HG03432 (cell line): ENCODE measurements at regions not wholly inside any gene's neighbourhood (a gene's known extent, or its start where the extent isn't known, plus 50 kb on each side); places are given as distances from the start of the nearest gene placed in this dataset.
A peak's percentile ranks its signal among the peaks of the same experiment; 100 is the strongest.
"Not testable (repeated sequence)": the region's sequence is repeated elsewhere in the genome, so short reads cannot be mapped to it uniquely, and the experiment has no call there.

Experiments
- ATAC-seq: cut with Tn5 transposase; IDR thresholded peaks from one replicate; pipeline ENCODE4 v1.9.1; 2021; ENCODE audit warnings: mild to moderate bottlenecking, moderate library complexity; ENCODE audit not compliant: unreplicated experiment

DNA sequence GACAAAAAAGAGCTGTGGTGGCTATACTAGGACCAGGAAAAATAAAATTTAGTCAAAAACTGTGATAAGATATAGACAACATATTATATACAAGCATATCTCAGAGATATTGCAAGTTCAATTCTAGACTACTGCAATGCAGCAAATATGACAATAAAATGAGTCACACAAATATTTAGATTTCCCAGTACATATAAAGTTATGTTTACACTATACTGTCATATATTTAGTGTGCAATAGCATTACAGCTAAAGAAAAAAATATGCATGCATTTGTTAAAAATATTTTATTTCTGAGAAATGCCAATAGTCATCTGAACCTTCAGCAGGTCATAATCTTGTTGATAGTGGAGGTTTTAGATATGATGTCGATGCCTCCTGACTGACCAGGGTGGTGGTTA lies 72.1 kb downstream of the AKR1C4 start:
- no peak for ATAC-seq

DNA sequence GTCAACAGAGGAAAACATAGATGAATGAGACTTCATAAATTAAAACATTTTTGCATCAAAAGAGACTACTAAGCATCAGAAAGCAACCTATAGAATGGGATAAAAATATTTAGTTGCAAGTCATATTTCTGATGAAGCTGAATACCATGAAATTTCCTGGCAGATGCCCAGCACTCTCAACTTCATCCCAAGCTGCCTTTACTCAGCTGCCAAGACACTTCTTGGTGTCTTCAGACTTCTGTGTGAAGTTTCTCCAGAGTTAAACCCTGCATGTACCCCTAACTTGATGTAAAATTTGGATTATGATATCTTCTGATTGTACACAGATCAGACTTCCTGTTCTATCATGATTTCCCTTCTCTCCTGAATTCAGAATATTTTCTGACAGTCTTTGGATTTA lies 73.2 kb downstream of the AKR1C4 start:
- no peak for ATAC-seq

DNA sequence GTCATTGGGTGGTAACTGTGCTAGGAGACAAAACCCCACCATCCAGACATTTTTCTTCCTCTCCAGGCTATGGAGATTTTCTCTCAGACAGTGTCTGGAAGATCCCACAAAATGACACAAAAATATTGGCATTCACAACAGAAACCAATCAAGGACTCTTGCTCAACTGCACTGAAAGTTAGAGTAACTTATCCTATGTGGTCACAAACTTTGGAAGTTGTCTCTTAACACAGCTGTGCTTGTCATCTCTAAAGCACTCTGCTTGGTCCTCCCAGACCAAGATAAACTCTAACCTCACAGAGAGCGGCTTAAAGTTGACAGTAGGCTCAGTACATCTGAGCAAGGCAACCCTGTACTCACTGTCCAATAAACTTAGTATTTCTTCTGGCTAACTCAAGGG lies 74.9 kb downstream of the AKR1C4 start:
- ATAC-seq, result no peak

DNA sequence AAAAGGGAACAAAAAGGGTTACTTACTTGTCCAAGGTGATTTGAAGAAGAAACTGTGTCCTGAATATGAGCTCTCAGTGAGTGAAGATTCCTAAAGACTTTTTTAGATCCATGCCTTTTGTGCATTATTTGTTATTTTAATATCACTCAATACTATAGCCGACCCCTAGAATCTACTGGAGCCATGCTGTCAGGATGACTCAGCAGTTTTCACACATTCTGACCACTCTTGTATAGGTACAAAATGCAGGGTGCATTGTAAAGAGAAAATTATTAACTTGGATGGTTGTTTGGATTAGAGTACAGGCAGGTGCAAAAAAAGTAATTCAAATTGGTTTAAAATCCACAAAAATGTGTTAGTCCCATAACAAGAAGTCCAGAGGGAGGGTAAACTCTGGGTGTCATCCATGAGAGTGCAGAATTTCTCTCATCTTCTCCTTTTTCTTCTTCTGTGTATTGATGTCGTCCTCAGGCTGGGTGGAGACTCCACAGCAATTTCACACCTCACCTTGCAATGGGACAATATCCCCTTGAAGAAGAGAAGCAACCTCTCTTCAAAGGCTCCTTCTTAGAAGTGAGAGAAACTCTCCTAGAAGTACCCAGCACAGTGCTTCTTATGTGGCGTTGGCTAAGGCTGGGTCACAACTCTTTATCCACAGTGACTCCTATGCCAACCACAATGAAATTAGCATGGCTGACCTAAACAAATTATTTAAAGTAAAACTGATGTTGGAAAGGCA lies 75.6 kb downstream of the AKR1C4 start:
- ATAC-seq, result no peak

DNA sequence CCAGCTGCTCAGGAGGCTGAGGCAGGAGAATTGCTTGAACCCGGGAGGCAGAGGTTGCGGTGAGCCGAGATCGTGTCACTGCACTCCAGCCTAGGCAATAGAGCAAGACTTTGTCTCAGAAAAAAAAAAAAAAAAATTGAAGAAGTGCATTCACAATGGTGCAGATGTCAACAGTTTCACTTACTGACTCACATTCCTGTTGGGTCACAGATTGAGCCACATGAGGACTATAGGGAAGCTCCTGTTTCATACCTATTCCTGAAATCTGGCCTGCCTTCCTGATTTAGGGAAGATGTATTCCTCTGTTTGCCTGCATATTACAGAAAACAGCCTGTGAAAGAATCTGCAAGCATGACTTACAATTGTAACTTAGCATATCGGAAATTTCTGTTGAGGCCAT lies 78.2 kb downstream of the AKR1C4 start:
- ATAC-seq, result no peak

DNA sequence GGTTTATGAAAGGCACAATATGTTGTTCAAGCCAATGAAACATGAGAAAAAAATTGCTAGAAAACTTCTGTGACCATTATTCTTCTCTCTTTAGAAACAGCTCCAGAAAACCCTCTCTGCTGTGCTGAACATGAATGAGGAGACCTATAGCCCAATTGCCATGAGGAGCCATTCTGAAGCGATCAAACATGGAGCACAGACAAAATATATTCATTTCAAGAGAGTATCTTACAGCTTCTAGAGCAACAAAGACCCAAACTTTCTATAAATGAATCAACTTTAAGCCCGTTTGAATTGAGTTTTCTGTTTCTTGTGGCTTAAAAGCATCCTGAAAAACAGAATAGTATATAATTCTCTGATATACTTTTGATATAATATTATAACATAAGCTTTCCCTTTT lies 83.4 kb upstream of the UCN3 start:
- ATAC-seq, result no peak

DNA sequence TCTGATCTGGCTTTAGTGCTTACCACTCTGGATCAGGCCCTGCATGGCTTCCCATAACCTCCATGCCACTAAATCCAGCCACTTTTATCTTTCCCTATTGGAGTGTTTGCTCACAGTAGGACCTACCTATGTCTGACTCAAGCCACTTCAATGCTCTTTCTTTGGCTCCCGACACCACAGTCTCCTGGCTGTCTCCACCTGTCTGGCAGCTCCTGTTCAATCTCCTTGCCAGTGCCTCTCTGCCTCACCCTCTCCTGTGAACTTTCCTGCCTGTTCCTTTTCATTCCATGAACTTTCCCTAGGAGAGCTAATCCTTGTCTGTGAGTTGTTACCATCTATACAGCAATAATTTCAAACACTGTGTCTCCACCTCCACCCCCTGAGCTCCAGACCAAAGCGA lies 82.6 kb upstream of the UCN3 start:
- ATAC-seq, result no peak

DNA sequence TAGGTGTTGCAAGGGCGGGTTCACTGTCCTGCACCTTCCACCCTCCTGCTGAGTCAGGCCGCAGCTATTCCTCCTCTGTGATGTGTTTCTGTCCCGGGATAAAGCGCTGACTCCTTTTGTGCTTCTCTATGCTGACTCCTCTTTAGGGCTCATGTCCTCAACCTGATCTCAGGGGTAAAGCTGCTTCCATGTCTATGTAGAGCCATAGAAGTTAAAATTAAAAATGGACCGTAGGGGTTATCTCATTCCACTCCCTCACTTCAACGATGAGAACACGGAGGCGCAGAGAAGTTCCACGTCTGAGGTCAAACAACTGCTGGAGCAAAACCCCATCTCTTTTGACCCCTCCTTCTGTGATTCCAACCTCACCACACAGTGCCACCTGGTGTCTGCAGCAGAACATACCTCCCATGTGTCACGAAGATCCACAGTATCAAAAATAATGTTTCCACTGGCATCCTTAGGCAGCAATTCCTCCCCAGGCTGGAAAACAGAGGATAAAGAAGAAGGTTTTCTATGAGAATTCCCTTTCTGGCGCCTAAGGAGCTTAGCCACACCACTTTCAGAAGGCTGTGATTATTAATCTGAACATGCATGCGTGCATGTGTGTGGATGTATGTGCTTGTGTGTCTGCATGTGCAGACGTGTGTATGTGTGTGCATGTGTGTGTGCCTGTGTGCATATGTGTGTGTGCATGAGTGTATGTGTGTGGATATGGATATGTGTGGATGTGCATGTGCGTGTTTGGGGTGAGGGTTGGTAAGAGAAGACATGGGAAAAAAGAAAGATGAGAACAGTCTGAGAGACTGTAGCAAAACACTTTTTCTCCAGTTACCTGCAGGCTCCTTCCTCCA lies 81.2 kb upstream of the UCN3 start:
- ATAC-seq, result peak; percentile 81

DNA sequence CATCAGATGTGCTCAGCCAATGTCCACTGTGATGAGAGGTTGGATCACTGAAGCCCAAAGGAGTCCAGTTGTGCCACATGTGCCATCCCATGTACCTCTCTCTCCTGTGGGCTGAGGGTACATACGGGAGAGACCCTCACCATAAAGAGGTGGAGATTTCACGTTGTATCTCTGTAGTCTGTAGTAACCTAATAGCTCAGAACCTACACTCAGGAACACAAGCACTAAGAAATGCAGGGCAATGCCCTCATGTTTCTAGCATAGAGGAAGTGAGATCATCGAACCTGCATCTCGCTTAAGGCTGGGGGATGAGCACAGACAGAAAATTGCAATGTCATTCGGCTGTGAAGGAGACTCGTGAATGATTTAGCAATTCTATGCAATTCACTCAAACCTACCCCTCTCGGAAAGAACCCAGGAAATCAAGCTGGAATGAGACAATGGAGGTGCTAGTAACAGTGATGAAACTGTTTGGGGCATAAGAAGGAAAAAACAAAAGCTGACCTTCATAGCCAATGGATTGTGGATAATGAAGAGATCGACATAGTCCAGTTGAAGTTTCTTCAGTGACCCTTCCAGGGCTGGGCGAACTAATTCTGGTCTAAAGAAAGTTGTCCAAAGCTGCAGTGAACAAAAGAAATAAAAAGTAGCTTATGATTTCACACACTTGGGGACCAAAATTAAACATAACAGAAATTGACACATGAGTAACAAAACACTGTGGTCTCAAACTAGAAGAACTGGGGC lies 80.3 kb upstream of the UCN3 start:
- peak; percentile 72 for ATAC-seq

DNA sequence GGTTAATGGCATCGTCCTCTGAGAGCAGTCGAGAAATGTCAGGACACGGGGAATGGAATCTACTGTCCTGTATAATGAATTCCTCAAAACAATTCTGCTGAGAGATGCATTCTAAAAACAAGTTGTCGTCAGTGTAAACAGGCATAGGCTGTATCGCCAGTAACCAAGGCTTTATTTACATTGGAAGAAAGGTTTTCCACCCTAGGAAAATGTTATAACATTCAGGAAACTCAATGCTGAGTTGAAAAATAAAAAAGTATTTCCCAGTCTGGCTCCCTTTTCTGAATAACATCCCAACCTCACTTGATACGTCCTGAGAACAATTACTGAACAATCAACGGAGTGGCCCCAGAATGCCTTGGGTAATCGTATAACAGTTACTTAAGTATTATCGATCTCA lies 79.6 kb upstream of the UCN3 start:
- ATAC-seq, result no peak

DNA sequence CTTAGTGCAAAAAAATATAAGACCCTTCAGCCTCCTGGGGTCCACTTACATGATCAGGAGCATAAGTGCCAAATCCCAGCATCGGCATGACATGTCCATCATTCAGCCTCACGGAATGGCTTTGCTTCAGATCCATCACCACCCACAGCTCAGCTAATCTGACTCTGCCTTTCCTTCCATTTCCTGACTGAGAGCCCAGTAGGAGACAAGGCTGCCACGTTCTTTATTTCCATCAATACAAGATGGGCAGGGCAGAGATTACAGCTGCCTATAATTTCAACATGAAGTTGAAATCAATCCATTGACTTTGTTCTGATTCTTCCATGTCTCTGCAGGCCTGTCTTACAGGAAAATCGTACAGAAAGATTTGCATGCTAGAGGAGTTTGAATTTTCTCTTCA lies 76.4 kb upstream of the UCN3 start:
- ATAC-seq, result no peak

DNA sequence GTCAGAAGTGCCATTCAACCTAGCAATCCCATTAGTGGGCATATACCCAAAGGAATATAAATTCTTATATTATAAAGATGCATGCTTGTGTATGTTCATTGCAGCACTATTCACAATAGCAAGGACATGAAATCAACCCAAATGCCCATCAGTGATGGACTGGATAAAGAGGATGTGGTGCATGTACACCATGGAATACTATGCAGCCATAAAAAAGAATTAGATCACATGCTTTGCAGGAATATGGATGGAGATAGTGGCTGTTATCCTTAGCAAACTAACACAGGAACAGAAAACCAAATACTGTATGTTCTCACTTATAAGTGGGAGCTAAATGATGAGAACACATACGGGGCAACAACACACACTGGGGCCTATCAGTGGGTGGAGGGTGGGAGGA lies 75.5 kb upstream of the UCN3 start:
- ATAC-seq, result not testable (repeated sequence)

DNA sequence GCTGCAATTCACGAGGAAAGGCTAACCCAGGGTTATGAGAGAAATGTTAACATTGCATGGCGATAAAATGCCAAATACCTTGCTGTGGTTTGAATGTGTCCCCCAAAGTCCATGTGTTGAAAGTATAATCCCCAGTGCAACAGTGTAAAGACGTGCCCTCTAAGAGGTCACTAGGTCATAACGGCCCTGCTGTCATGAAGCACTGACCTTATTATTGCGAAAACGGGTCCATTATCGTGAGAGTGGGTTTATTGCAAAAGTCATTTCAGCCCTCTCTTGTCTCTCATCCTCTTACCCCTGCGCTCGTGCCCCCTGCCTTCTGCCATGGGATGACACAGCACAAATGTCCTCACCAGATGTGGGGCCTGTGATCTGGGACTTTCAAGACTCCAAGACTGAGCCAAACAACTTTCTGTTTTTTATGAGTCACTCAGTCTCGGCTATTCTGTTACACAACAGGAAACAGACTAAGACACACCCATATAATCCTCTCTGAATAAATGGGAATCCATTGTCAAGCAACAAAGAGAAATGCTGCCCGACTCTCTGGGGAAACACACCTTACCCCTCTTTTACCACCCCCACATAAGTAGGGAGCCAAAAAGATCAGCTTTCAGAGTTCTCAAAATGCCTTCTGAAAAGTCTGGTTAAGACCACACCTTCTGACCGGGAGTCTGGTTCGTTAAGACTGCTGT lies 73.1 kb upstream of the UCN3 start:
- peak; percentile 67 for ATAC-seq

DNA sequence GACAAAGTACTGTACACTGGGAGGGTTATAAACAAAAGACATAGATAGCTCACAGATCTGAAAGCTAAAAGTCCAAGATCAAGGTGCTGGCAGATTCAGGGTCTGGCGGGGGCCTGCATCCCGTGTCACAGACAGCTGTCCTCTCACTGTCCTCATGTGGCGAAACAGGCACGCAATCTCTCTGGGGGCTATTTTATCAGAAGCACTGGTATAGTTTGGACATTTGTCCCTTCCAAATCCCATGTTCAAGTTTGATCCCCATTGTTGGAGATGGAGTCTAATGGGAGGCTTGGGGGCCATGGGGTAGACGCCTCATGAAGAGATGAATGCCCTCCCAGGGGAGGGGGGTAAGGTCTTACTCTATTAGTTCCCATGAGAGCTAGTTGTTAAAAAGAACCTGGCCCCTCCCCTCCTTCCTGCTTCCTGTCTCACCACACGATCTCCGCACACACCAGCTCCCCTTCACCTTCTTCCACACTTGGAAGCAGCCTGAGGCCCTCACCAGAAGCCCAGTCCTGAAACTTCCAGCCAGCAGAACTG lies 72.5 kb upstream of the UCN3 start:
- no peak for ATAC-seq

DNA sequence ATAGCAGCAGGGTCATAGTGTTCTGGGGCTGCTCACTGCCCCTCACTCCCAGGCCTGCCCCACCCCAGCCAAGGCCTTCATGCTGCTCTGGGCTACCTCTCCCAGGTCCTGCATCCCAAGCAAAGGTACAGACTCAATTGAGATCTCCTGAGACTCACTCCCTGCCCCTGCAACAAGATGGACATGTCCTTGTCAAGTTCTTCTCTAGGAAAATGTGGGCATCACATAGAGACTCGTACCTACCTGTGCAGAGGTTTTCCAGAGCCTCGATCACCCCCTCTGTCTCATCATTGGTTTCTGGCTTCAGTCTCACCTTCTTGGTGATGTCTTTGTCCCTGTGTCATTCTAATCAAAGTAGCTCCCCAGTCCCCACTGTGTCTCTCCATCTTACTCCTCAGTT lies 71.8 kb upstream of the UCN3 start:
- ATAC-seq, result not testable (repeated sequence)

DNA sequence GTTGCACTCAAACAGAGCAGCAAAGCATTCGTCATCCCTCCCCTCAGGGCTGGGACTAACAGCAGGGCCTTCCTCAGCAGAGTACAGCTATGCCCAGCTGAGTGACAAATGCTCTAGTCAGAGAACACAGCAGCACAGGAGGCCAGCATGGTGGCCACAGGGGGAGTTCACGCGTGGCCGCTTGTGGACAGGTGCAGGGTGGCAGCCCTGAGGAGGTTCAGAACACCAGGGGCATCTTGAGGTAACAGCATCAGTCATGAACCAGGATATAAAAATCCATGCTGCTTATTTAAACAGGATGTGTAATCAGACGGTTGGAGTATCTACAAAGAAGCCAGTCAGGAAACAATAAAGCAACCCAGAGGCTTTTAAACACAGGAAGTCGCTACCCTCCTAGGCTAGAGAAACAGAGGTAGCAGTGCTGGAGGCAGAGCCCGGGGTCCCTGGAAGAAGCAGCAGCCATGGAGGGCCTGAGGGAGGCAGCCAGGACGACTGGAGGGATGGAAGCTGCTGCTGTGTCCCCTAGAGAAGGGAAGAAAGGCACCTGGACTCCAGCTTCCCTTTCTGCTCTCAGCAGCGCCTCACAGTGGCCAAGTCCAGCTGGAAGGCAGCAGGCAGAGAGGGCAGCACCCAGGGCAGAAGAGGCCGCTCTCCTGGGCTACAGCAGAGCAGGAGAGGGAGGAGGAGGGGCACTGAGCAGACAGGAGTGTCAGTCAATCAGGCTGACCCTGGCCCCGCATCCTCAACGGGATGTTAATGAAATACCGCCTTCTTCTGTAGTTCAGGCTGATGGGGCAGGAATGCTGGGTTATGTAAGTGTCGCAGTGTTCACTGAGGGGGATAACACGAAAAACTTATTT lies 70.8 kb upstream of the UCN3 start:
- ATAC-seq, result peak; percentile 50

DNA sequence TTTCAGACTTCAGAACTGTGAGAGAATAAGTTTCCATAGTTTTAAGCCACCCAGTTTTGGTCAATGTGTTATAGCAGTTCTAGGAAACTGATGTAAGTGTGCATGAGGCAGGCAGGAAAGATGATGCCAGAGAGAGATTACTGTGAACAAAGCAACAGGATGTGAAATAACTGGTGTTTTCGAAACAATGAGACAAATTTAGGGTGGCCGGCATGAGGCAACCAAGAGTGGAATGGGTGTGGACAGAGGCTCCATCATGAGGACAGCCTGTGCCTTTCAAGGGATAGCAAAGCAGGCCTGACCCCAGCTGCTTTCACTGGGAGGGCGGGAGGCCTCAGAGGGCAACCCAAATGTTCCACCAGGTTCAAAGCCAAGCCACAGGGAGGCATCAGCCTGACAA lies 67.3 kb upstream of the UCN3 start:
- no peak for ATAC-seq

DNA sequence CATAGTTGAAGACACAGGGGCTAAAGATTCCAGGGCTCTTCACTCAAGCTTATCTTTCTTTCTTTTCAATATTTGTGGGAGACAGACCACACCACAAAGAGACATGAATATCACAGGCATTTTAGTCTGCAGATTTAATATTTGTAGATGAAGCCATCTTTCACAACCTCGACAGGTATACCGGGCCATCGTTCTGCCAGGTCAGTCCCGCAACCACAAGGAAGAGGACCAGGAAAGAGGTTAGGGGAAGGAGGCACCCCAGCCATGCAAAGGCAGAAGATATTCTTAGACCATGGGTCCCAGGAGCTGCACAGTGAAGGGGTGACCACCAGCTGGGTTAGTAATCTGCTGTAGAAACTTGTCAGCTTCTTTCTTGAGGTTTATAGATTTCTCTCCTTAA lies 66.8 kb upstream of the UCN3 start:
- ATAC-seq, result no peak

DNA sequence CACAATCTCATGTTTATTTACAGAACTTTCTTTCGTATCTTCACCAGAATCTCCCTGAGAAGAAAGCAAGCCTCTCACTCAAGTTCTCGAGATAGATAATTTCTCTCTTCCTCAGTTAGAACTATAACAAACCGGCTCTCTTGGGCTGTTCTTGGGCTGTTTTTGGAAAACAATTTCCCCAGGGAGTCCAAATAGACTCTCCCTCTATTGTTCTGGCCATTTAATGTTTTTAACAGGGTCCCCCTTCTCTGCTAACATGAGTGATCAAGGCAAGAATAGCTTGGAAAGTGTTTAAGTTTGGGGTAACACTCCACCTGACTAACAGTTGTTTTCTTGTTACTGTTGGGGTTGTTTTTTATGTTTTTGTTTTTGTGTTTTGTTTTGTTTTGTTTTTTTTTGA lies 64.8 kb upstream of the UCN3 start:
- ATAC-seq, result no peak

DNA sequence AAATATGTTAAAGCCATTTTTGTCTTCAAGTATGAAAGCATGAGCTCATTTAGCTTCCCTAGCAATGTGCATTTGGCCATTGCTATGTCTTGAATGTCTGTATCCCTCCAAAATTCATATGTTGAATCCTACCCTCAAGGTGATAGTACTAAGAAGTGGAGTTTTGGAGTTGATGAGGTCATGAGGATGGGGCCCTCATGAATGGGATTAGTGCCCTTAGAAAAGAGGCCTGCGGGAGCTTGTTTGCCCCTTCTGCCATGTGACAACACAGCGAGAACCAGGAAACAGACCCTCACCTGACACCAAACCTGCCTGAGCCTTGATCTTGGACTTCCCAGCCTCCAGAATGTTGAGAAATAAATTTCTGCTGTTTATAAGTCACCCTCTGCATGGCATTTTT lies 61.3 kb upstream of the UCN3 start:
- ATAC-seq, result no peak
